Liver (tissue), 3 donors: ENCODE measurements at regions not wholly inside any gene's neighbourhood (a gene's known extent, or its start where the extent isn't known, plus 50 kb on each side); places are given as distances from the start of the nearest gene placed in this dataset.

Experiments
- CTCF ChIP-seq: fragments of 150-350 bp; IDR thresholded peaks from 2 replicates; pipeline ENCODE4 v1.5.1; 2017; ENCODE audit warnings: improper control_type of control experiment, low read depth, low read length; ENCODE audit not compliant: missing input control
- EGR1 ChIP-seq, 2 donors: IDR thresholded peaks; 2 replicates each; pipeline ENCODE4 v1.6.1; 2016 to 2018; ENCODE audit warnings: antibody characterized with exemption in 2 of 2, low read depth in 2 of 2
- FOXA1 ChIP-seq: IDR thresholded peaks from 2 replicates; pipeline ENCODE4 v1.6.1; 2016; ENCODE audit warnings: antibody characterized with exemption
- HNF4G ChIP-seq: IDR thresholded peaks from 2 replicates; pipeline ENCODE4 v1.6.1; 2016; ENCODE audit warnings: antibody characterized with exemption
- JUND ChIP-seq, 2 donors: IDR thresholded peaks; 2 replicates each; pipeline ENCODE4 v1.6.1; 2016; ENCODE audit warnings: antibody characterized with exemption in 2 of 2
- MAX ChIP-seq: IDR thresholded peaks from 2 replicates; pipeline ENCODE4 v1.6.1; 2016; ENCODE audit warnings: antibody characterized with exemption
- REST ChIP-seq: IDR thresholded peaks from 2 replicates; pipeline ENCODE4 v1.6.1; 2016; ENCODE audit warnings: antibody characterized with exemption, mild to moderate bottlenecking
- RXRA ChIP-seq, 2 donors: IDR thresholded peaks; 2 replicates each; pipeline ENCODE4 v1.6.1; 2017 to 2018; ENCODE audit warnings: antibody characterized with exemption in 2 of 2, mild to moderate bottlenecking in 1 of 2
- SP1 ChIP-seq: IDR thresholded peaks from 2 replicates; pipeline ENCODE4 v1.6.1; 2018; ENCODE audit warnings: antibody characterized with exemption, mild to moderate bottlenecking
- YY1 ChIP-seq: IDR thresholded peaks from 2 replicates; pipeline ENCODE4 v1.6.1; 2016; ENCODE audit warnings: antibody characterized with exemption, mild to moderate bottlenecking
- donor health status: healthy.
- donor health status: healthy.

DNA sequence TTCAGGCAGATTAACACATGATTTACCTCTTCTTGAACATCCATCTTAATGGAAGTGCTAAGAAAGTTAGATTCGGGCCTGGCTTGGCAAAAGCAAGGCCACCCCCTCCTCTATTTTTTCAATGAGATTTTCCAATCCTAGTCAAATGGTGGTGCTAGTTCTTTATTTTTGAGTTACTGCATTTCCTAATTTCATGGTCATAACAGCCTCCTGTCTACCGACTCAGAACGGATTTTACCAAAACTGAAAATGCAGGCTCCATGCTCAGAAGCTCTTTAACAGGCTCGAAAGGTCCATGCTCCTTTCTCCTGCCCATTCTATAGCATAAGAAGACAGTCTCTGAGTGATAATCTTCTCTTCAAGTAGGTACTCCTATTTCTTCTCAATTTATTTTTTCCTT is 117.2 kb upstream of the ESR1 start:
- TF ChIP-seq MAX (no peak), CTCF (no peak), JUND (IDR thresholded peaks at IDR 0.05) (no peak), REST (no peak), YY1 (peak; percentile 29), FOXA1 (no peak), SP1 (no peak), EGR1 (IDR thresholded peaks at IDR 0.05; ENCODE audit: low read depth in 2 of 2) (no peak), HNF4G (no peak), RXRA (IDR thresholded peaks at IDR 0.05) (no peak)
